ENCODE measurements at regions not wholly inside any gene's neighbourhood (a gene's known extent, or its start where the extent isn't known, plus 50 kb on each side); places are given as distances from the start of the nearest gene placed in this dataset.
"Not testable (repeated sequence)": the region's sequence is repeated elsewhere in the genome, so short reads cannot be mapped to it uniquely, and the experiment has no call there.

DNA sequence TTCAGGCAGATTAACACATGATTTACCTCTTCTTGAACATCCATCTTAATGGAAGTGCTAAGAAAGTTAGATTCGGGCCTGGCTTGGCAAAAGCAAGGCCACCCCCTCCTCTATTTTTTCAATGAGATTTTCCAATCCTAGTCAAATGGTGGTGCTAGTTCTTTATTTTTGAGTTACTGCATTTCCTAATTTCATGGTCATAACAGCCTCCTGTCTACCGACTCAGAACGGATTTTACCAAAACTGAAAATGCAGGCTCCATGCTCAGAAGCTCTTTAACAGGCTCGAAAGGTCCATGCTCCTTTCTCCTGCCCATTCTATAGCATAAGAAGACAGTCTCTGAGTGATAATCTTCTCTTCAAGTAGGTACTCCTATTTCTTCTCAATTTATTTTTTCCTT, 117.2 kb upstream of the ESR1 start:
- no peaks in the 10 kb centered on the region for H3K36me3 ChIP-seq (ENCODE audit: control insufficient read depth in 4 of 4, insufficient read depth in 4 of 4, low read length in 3 of 4)
- H3K9me3 ChIP-seq (ENCODE audit: control extremely low read depth in 1 of 5, control insufficient read depth in 4 of 5, insufficient read depth in 2 of 5, low read depth in 1 of 5, low read length in 4 of 5): no peaks in the 10 kb centered on the region
- DNase-seq: peak; percentile 66 to 83 (median 72)
- H3K4me1 ChIP-seq (ENCODE audit: control extremely low read depth in 1 of 4, control insufficient read depth in 4 of 4, insufficient read depth in 4 of 4, low read length in 3 of 4): peaks cover 0 to 22% (median 8%) of the 10 kb centered on the region in 4 experiments
- H3K27me3 ChIP-seq (replicated peaks in 2 of 5; ENCODE audit: control insufficient read depth in 4 of 5, insufficient read depth in 5 of 5, low read length in 4 of 5): no peaks in the 10 kb centered on the region
- POLR2A ChIA-PET: interaction anchor here (1.0 kb wide), 1 partner anchor 238 kb away, joined by 3 read pairs; the partner anchor contains the start of gene RMND1
- peak overlapping the region; percentile 62 to 87 for H3K27ac ChIP-seq (ENCODE audit: insufficient read depth in 1 of 2, low read depth in 1 of 2, low read length in 2 of 2, poor library complexity in 1 of 2, severe bottlenecking in 2 of 2)
- H3K4me3 ChIP-seq (ENCODE audit: control insufficient read depth in 1 of 7, extremely low read depth in 1 of 7, insufficient read depth in 4 of 7, low read depth in 2 of 7, low read length in 6 of 7): peak overlapping the region in 6 of 7 experiments; percentile 52 to 82 (median 62)
- CTCF ChIA-PET: interaction anchor here (0.7 to 2.6 kb wide), 8 partner anchors 10 to 434 kb away, joined by 3 to 23 read pairs (median 5); no protein-coding TSS in a partner anchor
- 3% methylated on average over 4 of the region's 4 CpGs for WGBS (ENCODE audit: insufficient coverage)

GRCh38 chr6:151690768-151691562, 116.5 kb upstream of the ESR1 start:
- H3K27me3 ChIP-seq (replicated peaks in 2 of 5; ENCODE audit: control insufficient read depth in 4 of 5, insufficient read depth in 5 of 5, low read length in 4 of 5): no peaks in the 10 kb centered on the region
- POLR2A ChIA-PET: interaction anchor here (1.0 kb wide), 1 partner anchor 239 kb away, joined by 3 read pairs; the partner anchor contains the start of gene RMND1
- H3K27ac ChIP-seq (ENCODE audit: insufficient read depth in 1 of 2, low read depth in 1 of 2, low read length in 2 of 2, poor library complexity in 1 of 2, severe bottlenecking in 2 of 2): peak overlapping the region; percentile 62 to 87
- 21% methylated on average over 4 of the region's 8 CpGs for WGBS (ENCODE audit: insufficient coverage)
- peaks cover 0 to 22% (median 8%) of the 10 kb centered on the region in 4 experiments for H3K4me1 ChIP-seq (ENCODE audit: control extremely low read depth in 1 of 4, control insufficient read depth in 4 of 4, insufficient read depth in 4 of 4, low read length in 3 of 4)
- peak overlapping the region in 6 of 7 experiments; percentile 52 to 82 (median 62) for H3K4me3 ChIP-seq (ENCODE audit: control insufficient read depth in 1 of 7, extremely low read depth in 1 of 7, insufficient read depth in 4 of 7, low read depth in 2 of 7, low read length in 6 of 7)
- CTCF ChIA-PET: interaction anchor here (0.7 to 2.6 kb wide), 8 partner anchors 11 to 434 kb away, joined by 4 to 23 read pairs (median 5); no protein-coding TSS in a partner anchor
- peak; percentile 63 to 88 (median 80) for DNase-seq
- H3K36me3 ChIP-seq (ENCODE audit: control insufficient read depth in 4 of 4, insufficient read depth in 4 of 4, low read length in 3 of 4): no peaks in the 10 kb centered on the region
- no peaks in the 10 kb centered on the region for H3K9me3 ChIP-seq (ENCODE audit: control extremely low read depth in 1 of 5, control insufficient read depth in 4 of 5, insufficient read depth in 2 of 5, low read depth in 1 of 5, low read length in 4 of 5)

DNA sequence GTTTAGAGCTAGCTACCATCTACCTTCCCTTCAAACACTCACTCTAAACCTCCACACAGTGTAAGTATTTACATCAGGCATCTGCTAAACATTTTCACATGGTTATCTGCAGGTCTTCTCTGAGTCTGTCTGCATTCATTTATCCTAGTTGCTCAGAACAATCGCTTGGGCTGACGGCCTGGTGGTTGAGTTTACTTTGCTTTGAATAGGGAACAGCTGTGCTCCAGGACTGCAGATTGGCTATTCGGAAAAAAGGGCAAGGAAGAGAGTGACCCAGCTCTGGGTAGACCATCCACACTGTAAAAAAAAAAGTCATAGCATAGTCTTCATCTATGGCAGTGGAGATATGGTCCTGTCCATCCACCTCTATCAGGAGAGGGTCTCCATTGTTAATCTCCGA, 115.3 kb upstream of the ESR1 start:
- no peak overlapping the region for H3K27ac ChIP-seq (ENCODE audit: insufficient read depth in 1 of 2, low read depth in 1 of 2, low read length in 2 of 2, poor library complexity in 1 of 2, severe bottlenecking in 2 of 2)
- H3K27me3 ChIP-seq (replicated peaks in 2 of 5; ENCODE audit: control insufficient read depth in 4 of 5, insufficient read depth in 5 of 5, low read length in 4 of 5): no peaks in the 10 kb centered on the region
- ChIA-PET POLR2A (no interaction called here), CTCF (interaction anchor here (0.7 kb wide), 1 partner anchor 9 kb away, joined by 4 read pairs; no protein-coding TSS in a partner anchor)
- H3K36me3 ChIP-seq (ENCODE audit: control insufficient read depth in 4 of 4, insufficient read depth in 4 of 4, low read length in 3 of 4): no peaks in the 10 kb centered on the region
- H3K9me3 ChIP-seq (ENCODE audit: control extremely low read depth in 1 of 5, control insufficient read depth in 4 of 5, insufficient read depth in 2 of 5, low read depth in 1 of 5, low read length in 4 of 5): no peaks in the 10 kb centered on the region
- WGBS (ENCODE audit: insufficient coverage): 81% methylated on average over 4 of the region's 4 CpGs
- no peak overlapping the region for H3K4me3 ChIP-seq (ENCODE audit: control insufficient read depth in 1 of 7, extremely low read depth in 1 of 7, insufficient read depth in 4 of 7, low read depth in 2 of 7, low read length in 6 of 7)
- DNase-seq: no peak
- peaks cover 0 to 22% (median 8%) of the 10 kb centered on the region in 4 experiments for H3K4me1 ChIP-seq (ENCODE audit: control extremely low read depth in 1 of 4, control insufficient read depth in 4 of 4, insufficient read depth in 4 of 4, low read length in 3 of 4)

- H3K27ac ChIP-seq (ENCODE audit: insufficient read depth in 1 of 2, low read depth in 1 of 2, low read length in 2 of 2, poor library complexity in 1 of 2, severe bottlenecking in 2 of 2): no peak overlapping the region
- CTCF ChIA-PET: interaction anchor here (0.7 to 1.5 kb wide), 2 partner anchors 12 to 14 kb away, joined by 4 to 5 read pairs; no protein-coding TSS in a partner anchor
- peaks cover 0 to 22% (median 8%) of the 10 kb centered on the region in 4 experiments for H3K4me1 ChIP-seq (ENCODE audit: control extremely low read depth in 1 of 4, control insufficient read depth in 4 of 4, insufficient read depth in 4 of 4, low read length in 3 of 4)
- WGBS (ENCODE audit: insufficient coverage): 91% methylated on average over 3 of the region's 5 CpGs
- no peak for DNase-seq
- no peaks in the 10 kb centered on the region for H3K27me3 ChIP-seq (replicated peaks in 2 of 5; ENCODE audit: control insufficient read depth in 4 of 5, insufficient read depth in 5 of 5, low read length in 4 of 5)
- no peaks in the 10 kb centered on the region for H3K9me3 ChIP-seq (ENCODE audit: control extremely low read depth in 1 of 5, control insufficient read depth in 4 of 5, insufficient read depth in 2 of 5, low read depth in 1 of 5, low read length in 4 of 5)
- no peaks in the 10 kb centered on the region for H3K36me3 ChIP-seq (ENCODE audit: control insufficient read depth in 4 of 4, insufficient read depth in 4 of 4, low read length in 3 of 4)
- POLR2A ChIA-PET: no interaction called here
- H3K4me3 ChIP-seq (ENCODE audit: control insufficient read depth in 1 of 7, extremely low read depth in 1 of 7, insufficient read depth in 4 of 7, low read depth in 2 of 7, low read length in 6 of 7): no peak overlapping the region
Observed at GRCh38 chr6:151693366-151693765, 114.1 kb upstream of the ESR1 start.

DNA sequence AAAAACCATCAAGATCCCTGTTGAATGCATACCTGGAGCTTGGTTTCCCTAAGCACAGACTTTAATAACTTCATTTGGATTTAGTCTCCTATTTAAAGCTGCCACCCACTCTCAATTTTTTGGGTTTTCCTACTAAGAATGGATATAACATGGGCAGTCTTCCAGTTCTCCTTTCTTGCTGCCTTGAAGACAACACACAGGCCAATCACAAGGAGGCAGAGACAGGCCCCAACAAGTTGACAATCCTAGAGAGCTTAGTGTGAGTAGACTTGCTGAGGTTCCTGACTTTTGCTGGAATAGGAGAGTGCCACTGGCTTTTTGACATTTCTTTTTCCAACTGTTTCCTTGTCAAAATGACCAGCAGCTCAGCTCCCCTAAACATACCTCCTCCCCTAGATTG, 112.3 kb upstream of the ESR1 start:
- POLR2A ChIA-PET: no interaction called here
- peaks cover 0 to 17% (median 5%) of the 10 kb centered on the region in 4 experiments for H3K4me1 ChIP-seq (ENCODE audit: control extremely low read depth in 1 of 4, control insufficient read depth in 4 of 4, insufficient read depth in 4 of 4, low read length in 3 of 4)
- H3K27ac ChIP-seq (ENCODE audit: insufficient read depth in 1 of 2, low read depth in 1 of 2, low read length in 2 of 2, poor library complexity in 1 of 2, severe bottlenecking in 2 of 2): no peak overlapping the region
- no peak overlapping the region for H3K4me3 ChIP-seq (ENCODE audit: control insufficient read depth in 1 of 7, extremely low read depth in 1 of 7, insufficient read depth in 4 of 7, low read depth in 2 of 7, low read length in 6 of 7)
- H3K36me3 ChIP-seq (ENCODE audit: control insufficient read depth in 4 of 4, insufficient read depth in 4 of 4, low read length in 3 of 4): no peaks in the 10 kb centered on the region
- no peaks in the 10 kb centered on the region for H3K9me3 ChIP-seq (ENCODE audit: control extremely low read depth in 1 of 5, control insufficient read depth in 4 of 5, insufficient read depth in 2 of 5, low read depth in 1 of 5, low read length in 4 of 5)
- DNase-seq: no peak
- CTCF ChIA-PET: interaction anchor here (0.7 to 1.4 kb wide), 2 partner anchors 430 to 706 kb away, joined by 3 to 4 read pairs; no protein-coding TSS in a partner anchor
- no peaks in the 10 kb centered on the region for H3K27me3 ChIP-seq (replicated peaks in 2 of 5; ENCODE audit: control insufficient read depth in 4 of 5, insufficient read depth in 5 of 5, low read length in 4 of 5)

DNA sequence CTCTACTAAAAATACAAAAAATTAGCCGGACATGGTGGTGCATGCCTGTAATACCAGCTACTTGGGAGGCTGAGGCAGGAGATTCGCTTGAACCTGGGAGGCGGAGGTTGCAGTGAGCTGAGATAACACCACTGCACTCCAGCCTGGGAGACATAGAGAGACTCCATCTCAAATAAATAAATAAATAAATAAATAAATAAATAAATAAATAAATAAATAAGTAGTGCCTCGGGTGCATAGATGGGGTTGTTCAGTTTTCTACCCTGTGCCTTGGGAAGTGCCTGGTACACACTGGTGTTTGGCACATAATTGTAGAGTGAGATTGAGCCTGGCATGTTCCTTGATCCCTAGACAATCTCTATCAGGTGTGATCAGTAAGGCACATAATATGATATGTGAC, 111.2 kb upstream of the ESR1 start:
- DNase-seq; CTCF ChIA-PET; H3K4me1 ChIP-seq (ENCODE audit: control extremely low read depth in 1 of 4, control insufficient read depth in 4 of 4, insufficient read depth in 4 of 4, low read length in 3 of 4); H3K27ac ChIP-seq (ENCODE audit: insufficient read depth in 1 of 2, low read depth in 1 of 2, low read length in 2 of 2, poor library complexity in 1 of 2, severe bottlenecking in 2 of 2); H3K36me3 ChIP-seq (ENCODE audit: control insufficient read depth in 4 of 4, insufficient read depth in 4 of 4, low read length in 3 of 4); H3K4me3 ChIP-seq (ENCODE audit: control insufficient read depth in 1 of 7, extremely low read depth in 1 of 7, insufficient read depth in 4 of 7, low read depth in 2 of 7, low read length in 6 of 7); H3K27me3 ChIP-seq (replicated peaks in 2 of 5; ENCODE audit: control insufficient read depth in 4 of 5, insufficient read depth in 5 of 5, low read length in 4 of 5); H3K9me3 ChIP-seq (ENCODE audit: control extremely low read depth in 1 of 5, control insufficient read depth in 4 of 5, insufficient read depth in 2 of 5, low read depth in 1 of 5, low read length in 4 of 5); POLR2A ChIA-PET: not testable (repeated sequence)
- 100% methylated on average over 1 of the region's 4 CpGs for WGBS (ENCODE audit: insufficient coverage)

Measured in common myeloid progenitor, CD34-positive (primary cell).